HG03045 (cell line): ENCODE measurements at regions not wholly inside any gene's neighbourhood (a gene's known extent, or its start where the extent isn't known, plus 50 kb on each side); places are given as distances from the start of the nearest gene placed in this dataset.

Source experiments
- ATAC-seq: cut with Tn5 transposase; IDR thresholded peaks from one replicate; pipeline ENCODE4 v1.9.1; 2021; ENCODE audit warnings: mild to moderate bottlenecking, moderate library complexity; ENCODE audit not compliant: unreplicated experiment

DNA sequence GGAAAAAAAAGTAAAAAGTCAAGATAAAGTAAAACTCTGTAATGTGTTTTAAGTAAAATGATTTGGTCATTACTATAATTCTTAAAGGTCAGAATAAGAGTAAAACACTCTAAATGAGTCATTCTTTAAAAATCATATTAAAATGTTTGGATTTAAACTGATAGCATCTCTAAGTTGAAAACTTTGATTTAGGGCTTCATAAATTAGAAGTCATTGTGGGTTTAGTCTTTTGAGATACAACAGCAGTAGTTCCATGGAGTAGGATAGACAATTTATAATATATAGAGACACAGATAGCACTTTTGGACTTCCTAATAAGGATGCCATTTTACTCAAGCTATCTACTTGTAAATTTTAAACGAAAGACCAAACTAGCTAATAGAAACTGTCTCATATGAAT, 77.1 kb upstream of the PABPC4L start:
- ATAC-seq = no peak

DNA sequence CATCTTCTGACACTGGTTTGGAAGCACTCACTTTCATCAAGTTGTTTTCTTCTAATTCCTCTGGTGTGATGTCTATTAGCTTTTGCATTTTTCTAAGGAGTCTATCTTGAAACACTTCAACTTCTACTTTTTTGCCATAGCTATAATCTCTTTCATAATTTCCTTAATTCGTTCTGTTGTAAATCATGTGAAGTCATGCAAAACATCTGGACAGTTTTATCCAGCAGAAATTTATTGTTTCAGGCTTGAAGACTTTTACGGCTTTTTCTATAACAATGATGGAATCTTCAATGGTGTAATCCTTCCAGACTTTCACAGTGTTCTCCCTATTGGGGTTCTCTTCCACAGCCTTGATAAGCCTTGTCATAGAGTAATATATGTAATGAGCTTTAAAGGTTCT, 74.9 kb upstream of the PABPC4L start:
- ATAC-seq = no peak

DNA sequence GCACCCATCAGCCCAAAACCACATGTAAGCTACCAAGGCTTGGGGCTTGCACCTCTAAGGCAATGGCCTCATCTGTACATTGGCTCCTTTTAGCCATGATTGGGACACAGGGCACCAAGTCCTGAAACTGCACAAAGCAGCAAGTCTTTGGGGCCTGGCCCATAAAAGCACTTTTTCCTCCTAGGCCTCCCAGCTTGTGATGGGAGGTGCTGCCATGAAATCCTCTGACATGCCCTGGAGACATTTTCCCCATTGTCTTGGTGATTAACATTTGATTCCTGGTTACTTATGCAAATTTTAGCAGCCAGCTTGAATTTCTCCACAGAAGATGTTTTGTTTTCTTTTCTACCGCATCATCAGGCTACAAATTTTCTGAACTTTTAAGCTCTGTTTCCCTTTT, 58.5 kb upstream of the PABPC4L start:
- ATAC-seq = no peak
